ACC112 (cell line): ENCODE measurements at regions not wholly inside any gene's neighbourhood (a gene's known extent, or its start where the extent isn't known, plus 50 kb on each side); places are given as distances from the start of the nearest gene placed in this dataset.
A peak's percentile ranks its signal among the peaks of the same experiment; 100 is the strongest.
"Not testable (repeated sequence)": the region's sequence is repeated elsewhere in the genome, so short reads cannot be mapped to it uniquely, and the experiment has no call there.

Source experiments
- H2AFZ ChIP-seq: fragments of 200-600 bp; sonication (generic); one replicate; pipeline ENCODE4 v1.6.0; 2017; ENCODE audit warnings: antibody characterized with exemption, low read length; ENCODE audit not compliant: unreplicated experiment
- H3K27ac ChIP-seq: fragments of 200-600 bp; sonication (generic); 2 replicates; pipeline ENCODE4 v1.5.1; 2014; ENCODE audit warnings: low read depth, mild to moderate bottlenecking, antibody characterized with exemption, low read length, moderate library complexity
- H3K27me3 ChIP-seq: fragments of 200-600 bp; sonication (generic); 2 replicates; pipeline ENCODE4 v1.6.1; 2014; ENCODE audit warnings: mild to moderate bottlenecking, antibody characterized with exemption, low read length, moderate library complexity, mixed read lengths; ENCODE audit not compliant: insufficient read depth
- H3K36me3 ChIP-seq: fragments of 200-600 bp; sonication (generic); 2 replicates; pipeline ENCODE4 v1.6.1; 2016; ENCODE audit warnings: mild to moderate bottlenecking, antibody characterized with exemption, low read length, moderate library complexity, mixed read lengths; ENCODE audit not compliant: insufficient read depth
- H3K4me1 ChIP-seq: fragments of 200-600 bp; sonication (generic); one replicate; pipeline ENCODE4 v1.6.1; 2016; ENCODE audit warnings: low read length, mixed read lengths; ENCODE audit not compliant: insufficient read depth, unreplicated experiment, control insufficient read depth
- H3K4me3 ChIP-seq: fragments of 200-600 bp; sonication (generic); 2 replicates; pipeline ENCODE4 v1.5.1; 2014; ENCODE audit warnings: mild to moderate bottlenecking, low read depth, low read length
- H3K79me2 ChIP-seq: fragments of 200-600 bp; sonication (generic); one replicate; pipeline ENCODE4 v1.6.0; 2016; ENCODE audit warnings: low read length; ENCODE audit not compliant: control insufficient read depth, unreplicated experiment, insufficient read depth

GRCh38 chr10:21141946-21142492, 244.9 kb upstream of the NEBL start:
- Histone ChIP-seq H3K27ac (no peak overlapping the region), H3K36me3 (no peaks in the 10 kb centered on the region), H3K27me3 (no peaks in the 10 kb centered on the region), H3K4me1 (no peaks in the 10 kb centered on the region), H2AFZ (no peak overlapping the region), H3K79me2 (no peaks in the 10 kb centered on the region), H3K4me3 (no peak overlapping the region)

- H3K36me3 ChIP-seq: no peaks in the 10 kb centered on the region
- H3K4me3 ChIP-seq: no peak overlapping the region
- no peaks in the 10 kb centered on the region for H3K27me3 ChIP-seq
- H3K4me1 ChIP-seq: peaks cover 11% of the 10 kb centered on the region
- no peaks in the 10 kb centered on the region for H3K79me2 ChIP-seq
- H2AFZ ChIP-seq: no peak overlapping the region
- no peak overlapping the region for H3K27ac ChIP-seq
Measured at GRCh38 chr10:21138769-21139340, 241.7 kb upstream of the NEBL start.

- H3K27ac ChIP-seq: 0 out of 2 replicates have a peak overlapping the region, but pooled peaks have one; percentile 17
- no peaks in the 10 kb centered on the region for H3K36me3 ChIP-seq
- peaks cover 11% of the 10 kb centered on the region for H3K4me1 ChIP-seq
- H2AFZ ChIP-seq: peak overlapping the region; percentile 57
- no peak overlapping the region for H3K4me3 ChIP-seq
- H3K79me2 ChIP-seq: no peaks in the 10 kb centered on the region
- H3K27me3 ChIP-seq: no peaks in the 10 kb centered on the region
Measured at GRCh38 chr10:21135023-21135931, 238.2 kb upstream of the NEBL start.

GRCh38 chr10:21134645-21135022, 237.5 kb upstream of the NEBL start:
- no peaks in the 10 kb centered on the region for H3K36me3 ChIP-seq
- H3K27me3 ChIP-seq: no peaks in the 10 kb centered on the region
- no peaks in the 10 kb centered on the region for H3K79me2 ChIP-seq
- H3K4me1 ChIP-seq: peaks cover 11% of the 10 kb centered on the region
- no peak overlapping the region for H3K4me3 ChIP-seq
- 0 out of 2 replicates have a peak overlapping the region, but pooled peaks have one; percentile 17 for H3K27ac ChIP-seq
- peak overlapping the region; percentile 57 for H2AFZ ChIP-seq

- H3K4me3 ChIP-seq: no peak overlapping the region
- no peaks in the 10 kb centered on the region for H3K79me2 ChIP-seq
- H3K27ac ChIP-seq: no peak overlapping the region
- H3K4me1 ChIP-seq: peaks cover 11% of the 10 kb centered on the region
- H3K36me3 ChIP-seq: no peaks in the 10 kb centered on the region
- H3K27me3 ChIP-seq: no peaks in the 10 kb centered on the region
- H2AFZ ChIP-seq: no peak overlapping the region
Measured at GRCh38 chr10:21130683-21131442, 233.8 kb upstream of the NEBL start.

- H3K27ac ChIP-seq: no peak overlapping the region
- H3K36me3 ChIP-seq: no peaks in the 10 kb centered on the region
- H3K4me1 ChIP-seq: peaks cover 9% of the 10 kb centered on the region
- no peak overlapping the region for H2AFZ ChIP-seq
- H3K4me3 ChIP-seq: no peak overlapping the region
- H3K79me2 ChIP-seq: no peaks in the 10 kb centered on the region
- H3K27me3 ChIP-seq: no peaks in the 10 kb centered on the region
Measured at GRCh38 chr10:21130108-21130507, 233.0 kb upstream of the NEBL start.

- H2AFZ ChIP-seq: no peak overlapping the region
- H3K4me1 ChIP-seq: no peaks in the 10 kb centered on the region
- H3K27me3 ChIP-seq: no peaks in the 10 kb centered on the region
- H3K27ac ChIP-seq: no peak overlapping the region
- no peaks in the 10 kb centered on the region for H3K36me3 ChIP-seq
- no peak overlapping the region for H3K4me3 ChIP-seq
- H3K79me2 ChIP-seq: no peaks in the 10 kb centered on the region
Measured at GRCh38 chr10:21125471-21126228, 228.5 kb upstream of the NEBL start.

GRCh38 chr10:21122907-21123306, 225.8 kb upstream of the NEBL start:
- H3K79me2 ChIP-seq: no peaks in the 10 kb centered on the region
- no peak overlapping the region for H3K27ac ChIP-seq
- H3K4me3 ChIP-seq: no peak overlapping the region
- H3K36me3 ChIP-seq: no peaks in the 10 kb centered on the region
- H3K4me1 ChIP-seq: no peaks in the 10 kb centered on the region
- no peak overlapping the region for H2AFZ ChIP-seq
- H3K27me3 ChIP-seq: no peaks in the 10 kb centered on the region

GRCh38 chr10:21121822-21122221, 224.7 kb upstream of the NEBL start:
- H3K4me3 ChIP-seq, H3K36me3 ChIP-seq, H3K79me2 ChIP-seq, H2AFZ ChIP-seq, H3K4me1 ChIP-seq, H3K27me3 ChIP-seq, H3K27ac ChIP-seq: not testable (repeated sequence)

GRCh38 chr10:21114683-21115082, 217.6 kb upstream of the NEBL start:
- Histone ChIP-seq H3K27ac (no peak overlapping the region), H3K27me3 (no peaks in the 10 kb centered on the region), H3K79me2 (no peaks in the 10 kb centered on the region), H3K36me3 (no peaks in the 10 kb centered on the region), H3K4me1 (no peaks in the 10 kb centered on the region), H3K4me3 (no peak overlapping the region), H2AFZ (no peak overlapping the region)
